NCI-H187 (cell line): ENCODE measurements at regions not wholly inside any gene's neighbourhood (a gene's known extent, or its start where the extent isn't known, plus 50 kb on each side); places are given as distances from the start of the nearest gene placed in this dataset.

Experiments
- DNase-seq, 2 experiments: peaks; one replicate each; lab custom pipeline; 2025; lab: John Stamatoyannopoulos, UW

GRCh38 chr21:41045534-41046268 lies 122.3 kb upstream of the BACE2 start:
- peak; percentile 26 to 65 for DNase-seq

- no peak for DNase-seq
Measured at GRCh38 chr21:41048145-41048544, 119.8 kb upstream of the BACE2 start.

- DNase-seq = no peak
Measured at GRCh38 chr21:41048623-41049022, 119.3 kb upstream of the BACE2 start.

- no peak for DNase-seq
Measured at GRCh38 chr21:41052820-41053555, 115.0 kb upstream of the BACE2 start.

GRCh38 chr21:41054018-41054578 lies 113.9 kb upstream of the BACE2 start:
- no peak for DNase-seq

GRCh38 chr21:41055266-41055665 lies 112.7 kb upstream of the BACE2 start:
- no peak for DNase-seq

- no peak for DNase-seq
Measured at GRCh38 chr21:41059871-41060270, 108.1 kb upstream of the BACE2 start.

- no peak for DNase-seq
Measured at GRCh38 chr21:41061701-41062100, 106.3 kb upstream of the BACE2 start.

GRCh38 chr21:41064334-41064791 lies 103.6 kb upstream of the BACE2 start:
- no peak for DNase-seq

- DNase-seq = no peak
Measured at GRCh38 chr21:41064951-41065350, 103.0 kb upstream of the BACE2 start.

GRCh38 chr21:41065539-41065938 lies 102.4 kb upstream of the BACE2 start:
- DNase-seq = no peak

GRCh38 chr21:41066086-41066938 lies 101.6 kb upstream of the BACE2 start:
- DNase-seq = no peak

GRCh38 chr21:41067709-41068108 lies 100.3 kb upstream of the BACE2 start:
- DNase-seq = no peak

- DNase-seq = no peak
Measured at GRCh38 chr21:41068496-41068895, 99.5 kb upstream of the BACE2 start.

- DNase-seq = peak; percentile 39 to 86
Measured at GRCh38 chr21:41068967-41069642, 98.9 kb upstream of the BACE2 start.

GRCh38 chr21:41070284-41070683 lies 97.7 kb upstream of the BACE2 start:
- no peak for DNase-seq

GRCh38 chr21:41071258-41072171 lies 96.4 kb upstream of the BACE2 start:
- no peak for DNase-seq

GRCh38 chr21:41073558-41073957 lies 94.4 kb upstream of the BACE2 start:
- DNase-seq = no peak

- DNase-seq = no peak
Measured at GRCh38 chr21:41074396-41075184, 93.4 kb upstream of the BACE2 start.

- DNase-seq = no peak
Measured at GRCh38 chr21:41075656-41076055, 92.3 kb upstream of the BACE2 start.
